Endothelial cell of umbilical vein (primary cell): ENCODE measurements at regions not wholly inside any gene's neighbourhood (a gene's known extent, or its start where the extent isn't known, plus 50 kb on each side); places are given as distances from the start of the nearest gene placed in this dataset.

Experiments
- CTCF ChIP-seq, 2 donors: IDR thresholded peaks; 1 replicate in 1 of 2; 2 replicates in 1 of 2; pipeline ENCODE4 v1.5.1; 2011; ENCODE audit warnings: low read length in 2 of 2, mild to moderate bottlenecking in 2 of 2, moderate library complexity in 2 of 2, control low read depth in 1 of 2, inconsistent platforms in 1 of 2, low read depth in 1 of 2; ENCODE audit not compliant: insufficient read depth in 1 of 2; ENCODE audit errors: extremely low read depth in 1 of 2
- EZH2 ChIP-seq: IDR thresholded peaks from 2 replicates; pipeline ENCODE4 v1.6.1; 2012; ENCODE audit warnings: borderline replicate concordance, low read depth, mild to moderate bottlenecking, moderate library complexity, low read length, inconsistent platforms; ENCODE audit not compliant: severe bottlenecking
- MAX ChIP-seq: IDR thresholded peaks from 2 replicates; pipeline ENCODE4 v1.6.1; 2011; ENCODE audit not compliant: insufficient read depth, insufficient read length
- POLR2A ChIP-seq: IDR thresholded peaks from 2 replicates; pipeline ENCODE4 v1.6.1; 2012; ENCODE audit warnings: low read depth, mild to moderate bottlenecking, control low read depth, low read length
- POLR2AphosphoS5 ChIP-seq: IDR thresholded peaks from 2 replicates; pipeline ENCODE4 v1.6.1; 2012; ENCODE audit warnings: low read depth, mild to moderate bottlenecking, control low read depth, low read length, moderate library complexity; ENCODE audit not compliant: insufficient read depth

GRCh38 chr9:86724529-86724928, 222.8 kb downstream of the GAS1 start:
- TF ChIP-seq CTCF (IDR thresholded peaks at IDR 0.05; ENCODE audit: extremely low read depth in 1 of 2, insufficient read depth in 1 of 2, low read depth in 1 of 2, low read length in 2 of 2) (no peak), MAX (no peak), EZH2 (no peak), POLR2A (no peak), POLR2AphosphoS5 (no peak)
